CD4-positive, alpha-beta T cell (primary cell): ENCODE measurements at regions not wholly inside any gene's neighbourhood (a gene's known extent, or its start where the extent isn't known, plus 50 kb on each side); places are given as distances from the start of the nearest gene placed in this dataset. TPM values are rescaled to one million over a fixed set of nuclear protein-coding genes. Genes with fewer than 3 reads are reported as not detected.

Experiments used
- ATAC-seq: fragments of 200-7000 bp; cut with Tn5 transposase; one replicate; pipeline ENCODE4 v1.10.0; 2022; ENCODE audit warnings: mild to moderate bottlenecking; ENCODE audit not compliant: poor library complexity
- CTCF ChIA-PET: fragments of 350-600 bp; sonication (Branson Sonifier 250); formaldehyde crosslinking; loops from one replicate; lab custom pipeline; 2021; ENCODE audit warnings: antibody characterized with exemption, inconsistent platforms; lab: Charles Lee
- POLR2A ChIA-PET: fragments of 350-600 bp; sonication (Branson Sonifier 250); formaldehyde crosslinking; loops from one replicate; lab custom pipeline; 2021; ENCODE audit warnings: antibody characterized with exemption, inconsistent platforms; lab: Charles Lee
- DNase-seq, 14 experiments: peaks; one replicate each; pipeline ENCODE4 v3.0.0-alpha.2; 2013 to 2020; ENCODE audit warnings: mixed read lengths in 2 of 14
- H3K27ac ChIP-seq, 2 donors: one replicate each; pipeline versions ENCODE4 v1.5.1 to v1.7.0; 2013; ENCODE audit warnings: low read length in 2 of 2, low read depth in 1 of 2, mild to moderate bottlenecking in 1 of 2
- H3K27me3 ChIP-seq, 2 experiments: 1 replicate in 1 of 2; 2 replicates in 1 of 2; pipeline versions ENCODE4 v1.6.1 to v1.7.0; 2013; ENCODE audit warnings: low read length in 2 of 2, control low read depth in 1 of 2, mild to moderate bottlenecking in 1 of 2, moderate library complexity in 1 of 2; ENCODE audit not compliant: insufficient read depth in 2 of 2, control insufficient read depth in 1 of 2
- H3K36me3 ChIP-seq: one replicate; pipeline ENCODE4 v1.6.1; 2013; ENCODE audit warnings: low read length, control low read depth; ENCODE audit not compliant: insufficient read depth
- H3K4me1 ChIP-seq: one replicate; pipeline ENCODE4 v1.6.1; 2013; ENCODE audit warnings: low read length, control low read depth; ENCODE audit not compliant: insufficient read depth
- H3K4me3 ChIP-seq: one replicate; pipeline ENCODE4 v1.5.1; 2013; ENCODE audit warnings: mild to moderate bottlenecking, low read length, moderate library complexity
- H3K9me3 ChIP-seq, 2 experiments: 1 replicate in 1 of 2; 2 replicates in 1 of 2; pipeline versions ENCODE4 v1.6.1 to v1.7.0; 2013; ENCODE audit warnings: low read length in 2 of 2, mild to moderate bottlenecking in 2 of 2, control low read depth in 1 of 2, moderate library complexity in 1 of 2; ENCODE audit not compliant: control insufficient read depth in 1 of 2, insufficient read depth in 1 of 2
- H3K27ac Mint-ChIP-seq: one replicate; pipeline ENCODE4 v1.8.0; 2020; ENCODE audit warnings: mixed read lengths
- H3K27me3 Mint-ChIP-seq: one replicate; pipeline ENCODE4 v1.8.0; 2021; ENCODE audit warnings: mixed read lengths
- H3K36me3 Mint-ChIP-seq: one replicate; pipeline ENCODE4 v1.8.0; 2021; ENCODE audit warnings: low read depth, mixed read lengths
- H3K4me1 Mint-ChIP-seq: one replicate; pipeline ENCODE4 v1.8.0; 2021; ENCODE audit warnings: low read depth, mixed read lengths
- H3K4me3 Mint-ChIP-seq: one replicate; pipeline ENCODE4 v1.8.0; 2020; ENCODE audit warnings: mild to moderate bottlenecking, mixed read lengths
- H3K9me3 Mint-ChIP-seq: one replicate; pipeline ENCODE4 v1.8.0; 2020; ENCODE audit warnings: mixed read lengths
- intact Hi-C, 2 experiments: fragments of 100-400 bp; cut with DNase I in 1 of 2; cut with micrococcal nuclease in 1 of 2; formaldehyde crosslinking; loops; one replicate each; pipeline versions ENCODE4 v1.15.1 to v1.9.0; 2023 to 2025; cut with DNase I, micrococcal nuclease
- microRNA-seq: library from miRNA; unstranded; fragments of <30 nt; microRNA quantifications from one replicate; pipeline ENCODE4 v1.2.0, GENCODE V29; 2021; ENCODE audit warnings: borderline microRNAs expressed, borderline replicate concordance
- TF ChIP-seq, protein P1 (sequence below): fragments of 200-600 bp; IDR thresholded peaks from one replicate; pipeline ENCODE4 v1.8.0; 2022; ENCODE audit warnings: antibody characterized with exemption, mild to moderate bottlenecking

DNA sequence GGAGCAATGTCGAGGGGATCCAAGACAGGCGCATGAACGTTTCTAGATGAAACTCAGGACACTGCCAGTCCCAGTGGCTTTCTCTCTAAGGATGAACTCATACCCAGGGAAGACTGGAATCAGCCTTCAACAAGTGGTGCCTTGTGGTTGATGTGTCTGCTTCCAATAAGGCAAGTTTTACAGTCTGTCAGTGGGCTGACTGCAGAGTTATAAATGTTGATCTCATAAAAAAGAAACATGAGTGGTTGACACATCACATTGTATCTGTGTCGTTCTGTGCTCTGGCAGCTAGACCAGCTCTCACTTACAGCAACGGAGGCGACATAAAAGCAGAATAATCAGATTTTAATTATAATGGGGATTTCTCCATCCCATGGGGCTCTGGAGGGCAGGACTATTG is 96.7 kb downstream of the SNX19 start:
- Histone ChIP-seq H3K36me3 (no peaks in the 10 kb centered on the region), H3K27ac (no peak overlapping the region), H3K4me3 (no peak overlapping the region), H3K27me3 (no peaks in the 10 kb centered on the region), H3K9me3 (peaks cover 0 to 4% of the 10 kb centered on the region in 2 experiments), H3K4me1 (no peaks in the 10 kb centered on the region)
- Mint-ChIP-seq H3K4me3 (no peak overlapping the region), H3K27me3 (peaks cover 26% of the 10 kb centered on the region), H3K27ac (no peak overlapping the region), H3K36me3 (no peaks in the 10 kb centered on the region), H3K9me3 (no peaks in the 10 kb centered on the region), H3K4me1 (no peaks in the 10 kb centered on the region)
- ATAC-seq (no peak), DNase-seq (no peak)
- ChIA-PET CTCF (no interaction called here), POLR2A (no interaction called here)
- TF ChIP-seq, protein P1, sequence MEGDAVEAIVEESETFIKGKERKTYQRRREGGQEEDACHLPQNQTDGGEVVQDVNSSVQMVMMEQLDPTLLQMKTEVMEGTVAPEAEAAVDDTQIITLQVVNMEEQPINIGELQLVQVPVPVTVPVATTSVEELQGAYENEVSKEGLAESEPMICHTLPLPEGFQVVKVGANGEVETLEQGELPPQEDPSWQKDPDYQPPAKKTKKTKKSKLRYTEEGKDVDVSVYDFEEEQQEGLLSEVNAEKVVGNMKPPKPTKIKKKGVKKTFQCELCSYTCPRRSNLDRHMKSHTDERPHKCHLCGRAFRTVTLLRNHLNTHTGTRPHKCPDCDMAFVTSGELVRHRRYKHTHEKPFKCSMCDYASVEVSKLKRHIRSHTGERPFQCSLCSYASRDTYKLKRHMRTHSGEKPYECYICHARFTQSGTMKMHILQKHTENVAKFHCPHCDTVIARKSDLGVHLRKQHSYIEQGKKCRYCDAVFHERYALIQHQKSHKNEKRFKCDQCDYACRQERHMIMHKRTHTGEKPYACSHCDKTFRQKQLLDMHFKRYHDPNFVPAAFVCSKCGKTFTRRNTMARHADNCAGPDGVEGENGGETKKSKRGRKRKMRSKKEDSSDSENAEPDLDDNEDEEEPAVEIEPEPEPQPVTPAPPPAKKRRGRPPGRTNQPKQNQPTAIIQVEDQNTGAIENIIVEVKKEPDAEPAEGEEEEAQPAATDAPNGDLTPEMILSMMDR = no peak
- intact Hi-C loops = loop anchor here in 1 of 2 experiments (5.0 kb wide), 1 partner anchor 128 kb away; no protein-coding TSS in a partner anchor

Small RNAs in the stretch of these regions (microRNA-seq; reads per million reads assigned to microRNA genes)
- not detected for gene MIR8052
